K562 (cell line): ENCODE measurements at regions not wholly inside any gene's neighbourhood (a gene's known extent, or its start where the extent isn't known, plus 50 kb on each side); places are given as distances from the start of the nearest gene placed in this dataset.

Experiments used
- ATAC-seq: fragments of 200-7000 bp; cut with Tn5 transposase; 3 replicates; pipeline ENCODE4 v1.9.1; 2020; ENCODE audit warnings: moderate library complexity
- BruUV-seq: library from RNA; stranded (reverse); fragments of 400-500 nt; replicated peaks from 2 replicates; lab custom pipeline; 2021; lab: Mats Ljungman, UMichigan
- CTCF ChIA-PET: fragments of 300-600 bp; formaldehyde crosslinking; extraction: SDS; loops from one replicate; lab custom pipeline; 2021; ENCODE audit warnings: low intra/inter-chr PET ratio; lab: Yijun Ruan, JAX
- POLR2A ChIA-PET: fragments of 300-600, 350-650 bp; sonication (Branson Sonifier 250); formaldehyde crosslinking; extraction: SDS; loops from one replicate; lab custom pipeline; 2021; ENCODE audit warnings: antibody characterized with exemption, inconsistent platforms; lab: Yijun Ruan, JAX
- DNase-seq, 4 experiments: peaks; one replicate each; pipeline versions ENCODE4 v3.0.0 to v3.0.0-alpha.2; 2011 to 2018; ENCODE audit warnings: low spot score in 3 of 4, mixed read lengths in 3 of 4; ENCODE audit errors: extremely low read depth in 1 of 4
- FAIRE-seq: peaks from 2 replicates; lab custom pipeline; 2011; peaks lifted over from hg19 to GRCh38; lab: Jason Lieb, UNC
- H2AFZ ChIP-seq: 2 replicates; pipeline ENCODE4 v1.6.0; 2011; ENCODE audit warnings: low read depth, low read length, control low read depth, inconsistent platforms
- H3K27ac ChIP-seq: fragments of 200-600 bp; 3 replicates; pipeline ENCODE4 v1.8.0; 2011; ENCODE audit warnings: low read depth, mild to moderate bottlenecking, control low read depth, inconsistent platforms, low read length, moderate library complexity, mixed read lengths; ENCODE audit errors: extremely low read depth
- H3K27me3 ChIP-seq, 2 experiments: fragments of 300-600 bp in 1 of 2; 2 replicates in 1 of 2; 3 replicates in 1 of 2; pipeline versions ENCODE4 v1.6.0 to v1.8.0; 2011; ENCODE audit warnings: inconsistent platforms in 2 of 2, low read length in 2 of 2, mild to moderate bottlenecking in 1 of 2, mixed read lengths in 1 of 2, moderate library complexity in 1 of 2; ENCODE audit not compliant: control insufficient read depth in 2 of 2, insufficient read depth in 2 of 2
- H3K36me3 ChIP-seq: fragments of 300-600 bp; 3 replicates; pipeline ENCODE4 v1.8.0; 2011; ENCODE audit warnings: mild to moderate bottlenecking, low read length, inconsistent platforms; ENCODE audit not compliant: control insufficient read depth, insufficient read depth
- H3K4me1 ChIP-seq, 2 experiments: fragments of 200-600 bp in 1 of 2; replicated peaks in 1 of 2; 2 replicates in 1 of 2; 3 replicates in 1 of 2; pipeline versions ENCODE4 v1.5.1 to v1.8.0; 2011; ENCODE audit warnings: inconsistent platforms in 2 of 2, low read length in 2 of 2, mild to moderate bottlenecking in 1 of 2, mixed read lengths in 1 of 2, moderate library complexity in 1 of 2; ENCODE audit not compliant: control insufficient read depth in 2 of 2, insufficient read depth in 2 of 2
- H3K4me2 ChIP-seq: 2 replicates; pipeline ENCODE4 v1.6.1; 2011; ENCODE audit warnings: low read length, control low read depth, inconsistent platforms, mixed read lengths; ENCODE audit not compliant: insufficient read depth
- H3K4me3 ChIP-seq: fragments of 200-600 bp; sonication (generic), shearing (Covaris generic); 2 replicates; pipeline ENCODE4 v1.5.1; 2016; ENCODE audit warnings: control low read depth, inconsistent platforms
- H3K79me2 ChIP-seq: fragments of 200-600 bp; 3 replicates; pipeline ENCODE4 v1.8.0; 2011; ENCODE audit warnings: low read length, inconsistent platforms; ENCODE audit not compliant: control insufficient read depth, insufficient read depth
- H3K9ac ChIP-seq, 2 experiments: 2 replicates each; pipeline versions ENCODE4 v1.6.0 to v1.6.1; 2011; ENCODE audit warnings: low read depth in 2 of 2, low read length in 2 of 2, control low read depth in 1 of 2, inconsistent platforms in 1 of 2, mild to moderate bottlenecking in 1 of 2, mixed read lengths in 1 of 2; ENCODE audit not compliant: insufficient read depth in 1 of 2
- H3K9me1 ChIP-seq: one replicate; pipeline ENCODE4 v1.6.0; 2011; ENCODE audit warnings: inconsistent platforms, mild to moderate bottlenecking, low read length, moderate library complexity; ENCODE audit not compliant: control insufficient read depth, insufficient read depth
- H3K9me3 ChIP-seq: replicated peaks from 2 replicates; pipeline ENCODE4 v1.5.1; 2011; ENCODE audit warnings: low read depth, low read length, inconsistent platforms; ENCODE audit not compliant: control insufficient read depth, insufficient read depth
- H4K20me1 ChIP-seq: replicated peaks from 2 replicates; pipeline ENCODE4 v1.6.1; 2011; ENCODE audit warnings: low read length, inconsistent platforms, mixed read lengths; ENCODE audit not compliant: control insufficient read depth, insufficient read depth
- ARNT ChIP-seq, 2 experiments: fragments of 450-650 bp; IDR thresholded peaks; 2 replicates each; pipeline ENCODE4 v1.6.1; 2016; ENCODE audit warnings: mild to moderate bottlenecking in 1 of 2
- CEBPG ChIP-seq, 3 experiments: fragments of 200-800 bp in 1 of 3; sonication (Bioruptor generic) in 1 of 3; sonication (generic) in 1 of 3; formaldehyde crosslinking in 1 of 3; IDR thresholded peaks in 2 of 3; conservative IDR thresholded peaks in 1 of 3; 2 replicates each; pipeline versions ENCODE4 v1.6.1 to v1.8.0; 2016 to 2022; ENCODE audit warnings: missing compliant biosample characterization in 2 of 3, missing genetic modification characterization in 2 of 3, mild to moderate bottlenecking in 1 of 3, missing genetic modification reagents in 1 of 3
- FOXK2 ChIP-seq, 2 experiments: fragments of 450-650 bp; IDR thresholded peaks in 1 of 2; conservative IDR thresholded peaks in 1 of 2; 2 replicates each; pipeline ENCODE4 v1.6.1; 2016; ENCODE audit warnings: low read depth in 2 of 2, mild to moderate bottlenecking in 1 of 2
- HDAC8 ChIP-seq: fragments of 450-650 bp; IDR thresholded peaks from 2 replicates; pipeline ENCODE4 v1.6.1; 2016; ENCODE audit warnings: mild to moderate bottlenecking, missing genetic modification characterization, moderate library complexity, missing compliant biosample characterization
- HSF4 ChIP-seq: fragments of 250-450 bp; sonication (Bioruptor Pico); IDR thresholded peaks from 2 replicates; pipeline ENCODE4 v2.1.2; 2022; ENCODE audit warnings: mild to moderate bottlenecking, moderate library complexity, borderline replicate concordance
- NFATC3 ChIP-seq: fragments of 450-650 bp; IDR thresholded peaks from 2 replicates; pipeline ENCODE4 v1.6.1; 2017; ENCODE audit warnings: mild to moderate bottlenecking
- PKNOX1 ChIP-seq: fragments of 450-650 bp; IDR thresholded peaks from 2 replicates; pipeline ENCODE4 v1.6.1; 2016
- RBM15 ChIP-seq: fragments of 200-400 bp; formaldehyde crosslinking; IDR thresholded peaks from 2 replicates; pipeline ENCODE4 v1.6.1; 2018; ENCODE audit warnings: mild to moderate bottlenecking, low read length, moderate library complexity; ENCODE audit not compliant: insufficient read depth
- RBM22 ChIP-seq: fragments of 200-400 bp; formaldehyde crosslinking; IDR thresholded peaks from 2 replicates; pipeline ENCODE4 v1.6.1; 2018; ENCODE audit warnings: low read length, low read depth; ENCODE audit not compliant: poor library complexity, severe bottlenecking
- RHOXF2B ChIP-seq: fragments of 250-450 bp; sonication (Bioruptor Pico); conservative IDR thresholded peaks from 2 replicates; pipeline ENCODE4 v1.5.1; 2021
- TOE1 ChIP-seq, 2 experiments: fragments of 450-650 bp in 1 of 2; sonication (generic) in 1 of 2; formaldehyde crosslinking in 1 of 2; IDR thresholded peaks; 2 replicates each; pipeline versions ENCODE4 v1.7.1 to v1.8.0; 2016 to 2022; ENCODE audit warnings: borderline replicate concordance in 2 of 2, mild to moderate bottlenecking in 2 of 2, antibody characterized with exemption in 1 of 2, inconsistent platforms in 1 of 2, low read depth in 1 of 2, missing genetic modification reagents in 1 of 2, moderate library complexity in 1 of 2
- ZNF12 ChIP-seq: sonication (generic); formaldehyde crosslinking; IDR thresholded peaks from 2 replicates; pipeline ENCODE4 v1.4.0; 2020; ENCODE audit warnings: mild to moderate bottlenecking, missing genetic modification reagents
- WGBS: fragments of 100-300 bp; shearing (Covaris generic); methylation state at CpG from one replicate; pipeline ENCODE4 v1.1.6; 2016; ENCODE audit warnings: low coverage, mixed read lengths; ENCODE audit not compliant: insufficient coverage; ENCODE audit errors: missing lambda C conversion rate; 5-methylcytosine and 5-hydroxymethylcytosine counted together
- in situ Hi-C: fragments of 300-500 bp; cut with MboI; formaldehyde crosslinking; loops from 4 replicates; pipeline ENCODE4 v1.15.0; 2018; ENCODE audit warnings: inconsistent platforms, mixed read lengths
- intact Hi-C: fragments of 100-400 bp; cut with micrococcal nuclease; formaldehyde crosslinking; loops from 2 replicates; pipeline ENCODE4 v1.14.2; 2022
- TF ChIP-seq, protein P1 (sequence below), 2 experiments: fragments of 450-650 bp in 1 of 2; sonication (generic) in 1 of 2; formaldehyde crosslinking in 1 of 2; IDR thresholded peaks in 1 of 2; conservative IDR thresholded peaks in 1 of 2; 2 replicates each; pipeline versions ENCODE4 v1.6.1 to v1.8.1; 2016 to 2023; ENCODE audit warnings: mild to moderate bottlenecking in 2 of 2, moderate library complexity in 2 of 2, inconsistent platforms in 1 of 2, missing genetic modification reagents in 1 of 2
- TF ChIP-seq, protein P2 (sequence below): sonication (generic); formaldehyde crosslinking; IDR thresholded peaks from 2 replicates; pipeline ENCODE4 v1.9.0; 2022; ENCODE audit warnings: mild to moderate bottlenecking, missing genetic modification reagents

GRCh38 chr2:67567886-67568285 lies 170.8 kb downstream of the ETAA1 start:
- Histone ChIP-seq H2AFZ (no peak overlapping the region), H3K27me3 (no peaks in the 10 kb centered on the region), H3K36me3 (no peaks in the 10 kb centered on the region), H3K79me2 (no peaks in the 10 kb centered on the region), H3K9me1 (no peaks in the 10 kb centered on the region), H4K20me1 (no peaks in the 10 kb centered on the region), H3K9me3 (no peaks in the 10 kb centered on the region), H3K4me1 (no peaks in the 10 kb centered on the region), H3K27ac (no peak overlapping the region), H3K4me2 (no peak overlapping the region), H3K9ac (no peak overlapping the region), H3K4me3 (no peak overlapping the region)
- FAIRE-seq (no peak), ATAC-seq (no peak), DNase-seq (no peak)
- in situ Hi-C loops: no loop called here
- no peak for TF ChIP-seq RBM15
- no peak for TF ChIP-seq PKNOX1
- ChIA-PET CTCF (no interaction called here), POLR2A (no interaction called here)
- intact Hi-C loops: no loop called here
- no TSS peak for BruUV-seq

DNA sequence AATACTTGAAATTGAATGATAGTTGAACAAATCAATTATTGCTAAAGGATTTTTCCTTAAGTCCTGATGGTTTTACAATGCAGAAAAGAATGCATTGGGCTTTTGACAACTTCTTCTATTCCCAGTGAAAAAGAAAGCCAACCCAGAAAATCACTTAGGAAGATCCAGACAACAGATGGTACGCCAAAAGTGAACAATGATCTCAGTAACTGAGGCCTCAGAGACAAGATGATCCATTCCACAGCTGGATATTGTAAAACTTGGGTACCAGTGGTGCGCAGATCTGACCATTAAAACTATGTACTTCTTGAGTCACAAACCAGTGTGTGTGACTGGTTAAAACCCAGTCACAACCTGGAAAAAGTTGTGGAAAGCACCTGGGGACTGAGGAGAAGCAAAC lies 173.5 kb downstream of the ETAA1 start:
- H3K9me3 ChIP-seq: no peaks in the 10 kb centered on the region
- no peak for ATAC-seq
- WGBS: 0% methylated on average over 2 of the region's 2 CpGs
- TF ChIP-seq TOE1 (IDR thresholded peaks at IDR 0.05; ENCODE audit: borderline replicate concordance) (no peak), TOE1 (CRISPR knock-in tag; IDR thresholded peaks at IDR 0.05; ENCODE audit: borderline replicate concordance, low read depth) (no peak), RHOXF2B (CRISPR knock-in tag) (no peak), ARNT (IDR thresholded peaks at IDR 0.05) (no peak), ZNF12 (no peak), CEBPG (CRISPR knock-in tag; IDR thresholded peaks at IDR 0.05) (no peak), CEBPG (tag; conservative IDR thresholded peaks at IDR 0.05 in 1 of 2, IDR thresholded peaks at IDR 0.05 in 1 of 2) (no peak), FOXK2 (conservative IDR thresholded peaks at IDR 0.05 in 1 of 2, IDR thresholded peaks at IDR 0.05 in 1 of 2; ENCODE audit: low read depth in 2 of 2) (no peak), NFATC3 (no peak), HDAC8 (tag) (no peak), HSF4 (CRISPR knock-in tag) (no peak), RBM22 (no peak)
- TF ChIP-seq, protein P1, sequence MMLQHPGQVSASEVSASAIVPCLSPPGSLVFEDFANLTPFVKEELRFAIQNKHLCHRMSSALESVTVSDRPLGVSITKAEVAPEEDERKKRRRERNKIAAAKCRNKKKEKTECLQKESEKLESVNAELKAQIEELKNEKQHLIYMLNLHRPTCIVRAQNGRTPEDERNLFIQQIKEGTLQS (IDR thresholded peaks at IDR 0.05): no peak
- TF ChIP-seq, protein P1 (CRISPR knock-in tag; conservative IDR thresholded peaks at IDR 0.05): no peak
- TF ChIP-seq, protein P2, sequence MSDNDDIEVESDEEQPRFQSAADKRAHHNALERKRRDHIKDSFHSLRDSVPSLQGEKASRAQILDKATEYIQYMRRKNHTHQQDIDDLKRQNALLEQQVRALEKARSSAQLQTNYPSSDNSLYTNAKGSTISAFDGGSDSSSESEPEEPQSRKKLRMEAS (CRISPR knock-in tag): no peak

More for the DNA sequence above, 173.5 kb downstream of the ETAA1 start:
- no peak overlapping the region for H3K27ac ChIP-seq
- ChIA-PET POLR2A (no interaction called here), CTCF (no interaction called here)
- no peak overlapping the region for H3K4me2 ChIP-seq
- H3K4me3 ChIP-seq: no peak overlapping the region
- intact Hi-C loops: no loop called here
- H4K20me1 ChIP-seq: no peaks in the 10 kb centered on the region
- no peaks in the 10 kb centered on the region for H3K27me3 ChIP-seq
- BruUV-seq: no TSS peak
- DNase-seq (no peak), FAIRE-seq (no peak)
- no peaks in the 10 kb centered on the region for H3K36me3 ChIP-seq
- no peak overlapping the region for H2AFZ ChIP-seq
- no peaks in the 10 kb centered on the region for H3K4me1 ChIP-seq
- H3K9me1 ChIP-seq: no peaks in the 10 kb centered on the region
- no peaks in the 10 kb centered on the region for H3K79me2 ChIP-seq
- in situ Hi-C loops: no loop called here
- H3K9ac ChIP-seq: no peak overlapping the region
